OCI-LY7 (cell line): ENCODE measurements at regions not wholly inside any gene's neighbourhood (a gene's known extent, or its start where the extent isn't known, plus 50 kb on each side); places are given as distances from the start of the nearest gene placed in this dataset.

Experiments used
- BruUV-seq: library from RNA; stranded (reverse); fragments of 400-500 nt; replicated peaks from 2 replicates; lab custom pipeline; 2021; lab: Mats Ljungman, UMichigan
- CTCF ChIA-PET: fragments of 300-600 bp; sonication (Branson Sonifier 250); formaldehyde crosslinking; loops from one replicate; lab custom pipeline; 2022; ENCODE audit warnings: antibody characterized with exemption; ENCODE audit not compliant: unreplicated experiment; lab: Charles Lee
- POLR2A ChIA-PET: fragments of 300-600 bp; sonication (Branson Sonifier 250); formaldehyde crosslinking; loops from one replicate; lab custom pipeline; 2022; ENCODE audit warnings: antibody characterized with exemption; lab: Charles Lee
- DNase-seq: peaks from one replicate; pipeline ENCODE4 v3.0.0-alpha.2; 2015; ENCODE audit warnings: low spot score
- H2AFZ ChIP-seq: fragments of 200-600 bp; sonication (generic), shearing (Covaris generic); 2 replicates; pipeline ENCODE4 v1.6.1; 2014; ENCODE audit warnings: mild to moderate bottlenecking, antibody characterized with exemption, low read length, moderate library complexity
- H3K27ac ChIP-seq: fragments of 200-600 bp; sonication (generic); 2 replicates; pipeline ENCODE4 v1.5.1; 2014; ENCODE audit warnings: mixed run types, low read depth, mild to moderate bottlenecking, moderate library complexity, low read length, inconsistent platforms; ENCODE audit not compliant: poor library complexity, severe bottlenecking
- H3K36me3 ChIP-seq: fragments of 200-600 bp; sonication (generic); 2 replicates; pipeline ENCODE4 v1.6.1; 2014; ENCODE audit warnings: mild to moderate bottlenecking, antibody characterized with exemption, low read length, moderate library complexity, mixed read lengths; ENCODE audit not compliant: insufficient read depth
- H3K4me1 ChIP-seq: fragments of 200-600 bp; sonication (generic); 2 replicates; pipeline ENCODE4 v1.5.1; 2014; ENCODE audit warnings: mild to moderate bottlenecking, low read length; ENCODE audit not compliant: insufficient read depth, poor library complexity, severe bottlenecking
- H3K4me2 ChIP-seq: fragments of 200-600 bp; sonication (generic); 2 replicates; pipeline ENCODE4 v1.6.1; 2014; ENCODE audit warnings: mild to moderate bottlenecking, low read length
- H3K4me3 ChIP-seq: fragments of 200-600 bp; sonication (generic); 2 replicates; pipeline ENCODE4 v1.5.1; 2014; ENCODE audit warnings: mild to moderate bottlenecking, low read depth, low read length; ENCODE audit not compliant: poor library complexity, severe bottlenecking
- H3K79me2 ChIP-seq: fragments of 200-600 bp; sonication (generic); 2 replicates; pipeline ENCODE4 v1.6.1; 2016; ENCODE audit warnings: low read depth, mild to moderate bottlenecking, low read length, moderate library complexity, mixed read lengths; ENCODE audit not compliant: insufficient read depth
- H3K9me2 ChIP-seq: fragments of 200-600 bp; sonication (generic); 2 replicates; pipeline ENCODE4 v1.6.1; 2016; ENCODE audit warnings: mild to moderate bottlenecking, low read length, mixed read lengths; ENCODE audit not compliant: insufficient read depth
- H3K9me3 ChIP-seq: fragments of 200-600 bp; sonication (generic); 2 replicates; pipeline ENCODE4 v1.6.1; 2014; ENCODE audit warnings: mild to moderate bottlenecking, mixed run types, low read length, mixed read lengths
- H4K20me1 ChIP-seq: fragments of 200-600 bp; sonication (generic); 2 replicates; pipeline ENCODE4 v1.6.1; 2014; ENCODE audit warnings: mild to moderate bottlenecking, antibody characterized with exemption, low read length, moderate library complexity, mixed read lengths; ENCODE audit not compliant: insufficient read depth
- EZH2phosphoT487 ChIP-seq: fragments of 200-600 bp; sonication (generic); IDR thresholded peaks from 2 replicates; pipeline ENCODE4 v1.6.1; 2018; ENCODE audit warnings: low read depth, borderline replicate concordance, mild to moderate bottlenecking, mixed run types, antibody characterized with exemption, low read length, moderate library complexity, mixed read lengths
- intact Hi-C: fragments of 100-400 bp; cut with micrococcal nuclease; formaldehyde crosslinking; loops from one replicate; pipeline ENCODE4 v1.10.0; 2022; ENCODE audit not compliant: unreplicated experiment
- TF ChIP-seq, protein P1 (sequence below): fragments of 200-600 bp; sonication (generic); conservative IDR thresholded peaks from 2 replicates; pipeline ENCODE4 v1.5.1; 2014; ENCODE audit warnings: mild to moderate bottlenecking, antibody characterized with exemption, low read length, moderate library complexity, mixed read lengths

DNA sequence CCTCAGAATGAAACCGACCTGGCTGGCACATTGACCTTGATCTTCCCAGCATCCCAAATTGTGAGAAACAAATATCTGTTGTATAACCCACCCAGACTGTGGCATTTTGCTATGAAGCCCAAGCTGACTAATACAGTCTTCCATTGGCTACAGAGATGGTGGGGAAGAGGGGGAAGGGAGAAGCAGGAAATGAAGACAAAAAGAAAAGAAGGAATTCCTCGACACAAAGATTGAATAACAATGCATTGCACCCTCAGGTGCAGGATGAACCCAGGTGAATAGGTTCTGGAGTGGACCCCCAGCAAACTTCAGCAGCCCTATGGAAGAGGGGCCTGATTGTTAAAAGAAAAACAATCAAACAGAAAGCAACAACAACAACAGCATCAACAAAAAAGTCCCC, 270.7 kb downstream of the FSIP2 start:
- H3K9me3 ChIP-seq: no peaks in the 10 kb centered on the region
- ChIA-PET CTCF (no interaction called here), POLR2A (no interaction called here)
- H3K79me2 ChIP-seq: no peaks in the 10 kb centered on the region
- H3K4me2 ChIP-seq: no peak overlapping the region
- H3K9me2 ChIP-seq: no peaks in the 10 kb centered on the region
- H3K36me3 ChIP-seq: no peaks in the 10 kb centered on the region
- no peak overlapping the region for H3K4me3 ChIP-seq
- no TSS peak for BruUV-seq
- H2AFZ ChIP-seq: no peak overlapping the region
- intact Hi-C loops: no loop called here
- no peak for DNase-seq
- H3K27ac ChIP-seq: no peak overlapping the region
- no peak for TF ChIP-seq EZH2phosphoT487
- TF ChIP-seq, protein P1, sequence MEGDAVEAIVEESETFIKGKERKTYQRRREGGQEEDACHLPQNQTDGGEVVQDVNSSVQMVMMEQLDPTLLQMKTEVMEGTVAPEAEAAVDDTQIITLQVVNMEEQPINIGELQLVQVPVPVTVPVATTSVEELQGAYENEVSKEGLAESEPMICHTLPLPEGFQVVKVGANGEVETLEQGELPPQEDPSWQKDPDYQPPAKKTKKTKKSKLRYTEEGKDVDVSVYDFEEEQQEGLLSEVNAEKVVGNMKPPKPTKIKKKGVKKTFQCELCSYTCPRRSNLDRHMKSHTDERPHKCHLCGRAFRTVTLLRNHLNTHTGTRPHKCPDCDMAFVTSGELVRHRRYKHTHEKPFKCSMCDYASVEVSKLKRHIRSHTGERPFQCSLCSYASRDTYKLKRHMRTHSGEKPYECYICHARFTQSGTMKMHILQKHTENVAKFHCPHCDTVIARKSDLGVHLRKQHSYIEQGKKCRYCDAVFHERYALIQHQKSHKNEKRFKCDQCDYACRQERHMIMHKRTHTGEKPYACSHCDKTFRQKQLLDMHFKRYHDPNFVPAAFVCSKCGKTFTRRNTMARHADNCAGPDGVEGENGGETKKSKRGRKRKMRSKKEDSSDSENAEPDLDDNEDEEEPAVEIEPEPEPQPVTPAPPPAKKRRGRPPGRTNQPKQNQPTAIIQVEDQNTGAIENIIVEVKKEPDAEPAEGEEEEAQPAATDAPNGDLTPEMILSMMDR: no peak
- H4K20me1 ChIP-seq: no peaks in the 10 kb centered on the region
- no peaks in the 10 kb centered on the region for H3K4me1 ChIP-seq

DNA sequence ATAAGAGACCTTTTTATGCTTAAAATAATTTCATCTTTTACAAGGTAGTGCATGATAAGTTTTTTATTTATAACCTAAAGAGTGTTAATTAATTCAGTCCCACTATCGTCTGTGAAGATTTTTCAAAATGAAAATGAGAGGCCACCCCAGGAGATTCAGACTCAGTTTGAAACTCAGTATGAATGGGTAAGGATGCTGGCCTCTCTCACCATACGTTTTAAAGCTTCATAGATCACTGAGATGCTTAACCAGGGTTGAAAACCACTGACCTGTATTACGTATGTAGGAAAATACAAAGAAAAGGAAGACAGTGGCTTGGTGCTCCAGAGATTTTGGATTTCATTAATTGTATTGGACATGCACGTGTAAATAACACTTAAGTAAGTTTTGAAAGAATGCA, 278.7 kb downstream of the FSIP2 start:
- Histone ChIP-seq H4K20me1 (no peaks in the 10 kb centered on the region), H3K36me3 (no peaks in the 10 kb centered on the region), H3K27ac (no peak overlapping the region), H3K4me2 (no peak overlapping the region), H3K79me2 (no peaks in the 10 kb centered on the region), H3K4me1 (no peaks in the 10 kb centered on the region), H2AFZ (no peak overlapping the region), H3K9me2 (no peaks in the 10 kb centered on the region), H3K4me3 (no peak overlapping the region), H3K9me3 (no peaks in the 10 kb centered on the region)
- POLR2A ChIA-PET: no interaction called here
- no TSS peak for BruUV-seq
- CTCF ChIA-PET: no interaction called here
- DNase-seq: no peak
- intact Hi-C loops: no loop called here
- TF ChIP-seq, protein P1: no peak
- TF ChIP-seq EZH2phosphoT487: no peak

- Histone ChIP-seq H3K4me1 (no peaks in the 10 kb centered on the region), H3K9me3 (no peaks in the 10 kb centered on the region), H3K36me3 (no peaks in the 10 kb centered on the region), H2AFZ (no peak overlapping the region), H3K27ac (no peak overlapping the region), H3K4me2 (no peak overlapping the region), H4K20me1 (no peaks in the 10 kb centered on the region), H3K79me2 (no peaks in the 10 kb centered on the region), H3K4me3 (no peak overlapping the region), H3K9me2 (no peaks in the 10 kb centered on the region)
- POLR2A ChIA-PET: no interaction called here
- no peak for TF ChIP-seq EZH2phosphoT487
- TF ChIP-seq, protein P1: no peak
- no peak for DNase-seq
- intact Hi-C loops: no loop called here
- BruUV-seq: no TSS peak
- CTCF ChIA-PET: no interaction called here
These were observed 286.3 kb downstream of the FSIP2 start for GRCh38 chr2:186024921-186025320.
